Stomach (tissue), 8 donors: ENCODE measurements at regions not wholly inside any gene's neighbourhood (a gene's known extent, or its start where the extent isn't known, plus 50 kb on each side); places are given as distances from the start of the nearest gene placed in this dataset.

ENCODE experiments used
- DNase-seq, 2 donors: peaks; one replicate each; pipeline versions ENCODE4 v3.0.0 to v3.0.0-alpha.2; 2013 to 2019
- H3K27ac ChIP-seq, 5 donors: fragments of 200-600 bp in 4 of 5; sonication (generic) in 4 of 5; one replicate each; pipeline ENCODE4 v1.5.1; 2013 to 2019; ENCODE audit warnings: mild to moderate bottlenecking in 1 of 5, moderate library complexity in 1 of 5
- H3K27me3 ChIP-seq, 3 donors: fragments of 200-600 bp; sonication (generic); one replicate each; pipeline ENCODE4 v1.5.1; 2017 to 2019; ENCODE audit warnings: mixed run types in 1 of 3
- H3K36me3 ChIP-seq, 4 donors: fragments of 200-600 bp; sonication (generic); 1 replicate in 3 of 4; 2 replicates in 1 of 4; pipeline ENCODE4 v1.5.1; 2016 to 2019
- H3K4me1 ChIP-seq, 4 donors: fragments of 200-600 bp; sonication (generic); one replicate each; pipeline ENCODE4 v1.5.1; 2016 to 2019
- H3K4me3 ChIP-seq, 4 donors: fragments of 200-600 bp; sonication (generic) in 3 of 4; one replicate each; pipeline ENCODE4 v1.5.1; 2016 to 2019; ENCODE audit warnings: mild to moderate bottlenecking in 1 of 4
- H3K9me3 ChIP-seq, 4 donors: fragments of 200-600 bp; sonication (generic); one replicate each; pipeline ENCODE4 v1.5.1; 2016 to 2019
- EP300 ChIP-seq: sonication (generic); formaldehyde crosslinking; IDR thresholded peaks from one replicate; pipeline ENCODE4 v1.6.1; 2017; ENCODE audit warnings: antibody characterized with exemption
- POLR2A ChIP-seq, 4 donors: fragments of 450-650 bp; IDR thresholded peaks; one replicate each; pipeline ENCODE4 v1.6.1; 2016; ENCODE audit warnings: antibody characterized with exemption in 4 of 4, control low read depth in 2 of 4, mild to moderate bottlenecking in 1 of 4, moderate library complexity in 1 of 4
- POLR2AphosphoS5 ChIP-seq, 3 donors: sonication (generic); formaldehyde crosslinking; IDR thresholded peaks; one replicate each; pipeline ENCODE4 v1.6.1; 2016; ENCODE audit warnings: antibody characterized with exemption in 3 of 3
- WGBS, 5 donors: extraction: QIAGEN DNeasy Blood & Tissue Kit in 3 of 5; methylation state at CpG; one replicate each; pipeline versions ENCODE4 v1.1.5 to v1.1.7; 2013 to 2018; 5-methylcytosine and 5-hydroxymethylcytosine counted together
- intact Hi-C: fragments of 100-400 bp; cut with DNase I; formaldehyde crosslinking; loops from one replicate; pipeline ENCODE4 v1.15.1; 2023; ENCODE audit warnings: low total_unique reads
- TF ChIP-seq, protein P1 (sequence below), 7 experiments: fragments of 450-650 bp in 4 of 7; fragments of 200-600 bp in 3 of 7; sonication (generic) in 3 of 7; IDR thresholded peaks; one replicate each; pipeline ENCODE4 v1.5.1; 2016 to 2019; ENCODE audit warnings: antibody characterized with exemption in 7 of 7, control low read depth in 2 of 7, mild to moderate bottlenecking in 1 of 7
- donor health status: healthy with polysubstance abuse.
- donor health status: Bipolar disorder and iron deficiency.
- donor health status: healthy.

DNA sequence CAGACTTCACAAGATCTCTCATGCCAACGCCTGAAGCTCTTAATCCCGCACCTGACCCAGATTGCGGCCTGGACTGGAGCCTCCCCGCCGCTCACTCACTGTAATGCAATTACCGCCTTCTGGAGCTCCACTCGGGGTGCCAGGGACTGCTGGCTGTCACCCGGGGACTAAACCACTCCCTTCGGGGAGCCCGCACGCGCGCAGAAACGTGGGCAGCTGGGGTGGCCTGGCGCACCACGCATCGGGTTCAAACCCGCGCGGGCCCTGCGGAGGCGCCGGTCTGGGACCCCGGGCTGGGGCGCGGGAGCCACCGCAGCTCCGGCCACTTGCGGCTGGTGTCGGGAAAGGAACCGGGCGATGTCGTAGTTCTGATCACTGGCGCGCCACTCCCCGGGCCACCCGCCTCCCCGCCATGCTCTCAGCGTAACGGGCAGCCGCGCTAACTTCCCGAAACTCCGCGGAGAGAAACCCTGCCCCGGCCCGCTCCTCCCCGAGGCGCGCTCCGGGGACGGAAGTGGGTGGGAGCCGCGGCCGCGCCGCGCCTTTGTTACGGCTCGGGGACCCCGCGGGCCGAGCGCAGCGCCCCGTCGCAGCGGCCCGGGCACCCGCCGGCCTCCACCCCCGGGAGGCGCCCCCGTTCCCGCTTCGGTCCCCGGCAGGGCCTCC lies 100.3 kb upstream of the SVIL start:
- H3K36me3 ChIP-seq = no peaks in the 10 kb centered on the region
- H3K4me1 ChIP-seq = peaks cover 5 to 54% (median 35%) of the 10 kb centered on the region in 4 donors
- H3K4me3 ChIP-seq = peak overlapping the region; percentile 82 to 93 (median 87)
- TF ChIP-seq, protein P1, sequence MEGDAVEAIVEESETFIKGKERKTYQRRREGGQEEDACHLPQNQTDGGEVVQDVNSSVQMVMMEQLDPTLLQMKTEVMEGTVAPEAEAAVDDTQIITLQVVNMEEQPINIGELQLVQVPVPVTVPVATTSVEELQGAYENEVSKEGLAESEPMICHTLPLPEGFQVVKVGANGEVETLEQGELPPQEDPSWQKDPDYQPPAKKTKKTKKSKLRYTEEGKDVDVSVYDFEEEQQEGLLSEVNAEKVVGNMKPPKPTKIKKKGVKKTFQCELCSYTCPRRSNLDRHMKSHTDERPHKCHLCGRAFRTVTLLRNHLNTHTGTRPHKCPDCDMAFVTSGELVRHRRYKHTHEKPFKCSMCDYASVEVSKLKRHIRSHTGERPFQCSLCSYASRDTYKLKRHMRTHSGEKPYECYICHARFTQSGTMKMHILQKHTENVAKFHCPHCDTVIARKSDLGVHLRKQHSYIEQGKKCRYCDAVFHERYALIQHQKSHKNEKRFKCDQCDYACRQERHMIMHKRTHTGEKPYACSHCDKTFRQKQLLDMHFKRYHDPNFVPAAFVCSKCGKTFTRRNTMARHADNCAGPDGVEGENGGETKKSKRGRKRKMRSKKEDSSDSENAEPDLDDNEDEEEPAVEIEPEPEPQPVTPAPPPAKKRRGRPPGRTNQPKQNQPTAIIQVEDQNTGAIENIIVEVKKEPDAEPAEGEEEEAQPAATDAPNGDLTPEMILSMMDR (IDR thresholded peaks at IDR 0.05) = no peak
- no peak for TF ChIP-seq POLR2AphosphoS5 (IDR thresholded peaks at IDR 0.05)
- TF ChIP-seq POLR2A (IDR thresholded peaks at IDR 0.05) = no peak
- TF ChIP-seq EP300 = no peak
- H3K9me3 ChIP-seq = no peaks in the 10 kb centered on the region
- intact Hi-C loops = loop anchor here (10.0 kb wide), 1 partner anchor 140 kb away; no protein-coding TSS in a partner anchor
- peak overlapping the region; percentile 86 to 99 (median 96) for H3K27ac ChIP-seq
- peak; percentile 61 to 84 for DNase-seq
- WGBS, 5 donors = 1% methylated on average over 20 to 77 of the region's 77 CpGs
- H3K27me3 ChIP-seq = no peaks in the 10 kb centered on the region

DNA sequence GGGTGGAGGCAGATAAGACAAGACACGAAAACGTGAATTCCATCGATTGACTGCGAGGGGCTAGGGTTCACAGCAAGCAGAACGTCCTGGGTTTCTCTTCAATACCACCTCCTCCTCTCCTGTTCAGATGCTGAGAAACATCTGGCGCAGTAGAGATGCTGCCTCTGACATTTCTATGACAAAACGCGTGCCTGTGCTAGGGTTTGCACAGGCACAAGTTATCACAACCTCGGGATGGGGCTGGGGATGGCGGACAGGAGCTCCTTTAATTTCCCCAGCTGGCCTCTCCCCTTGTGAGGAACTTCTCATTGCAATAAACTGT lies 99.8 kb upstream of the SVIL start:
- DNase-seq = no peak
- Histone ChIP-seq H3K36me3 (no peaks in the 10 kb centered on the region), H3K4me3 (peak overlapping the region; percentile 82 to 93 (median 87)), H3K4me1 (peaks cover 5 to 59% (median 35%) of the 10 kb centered on the region in 4 donors), H3K27me3 (no peaks in the 10 kb centered on the region), H3K27ac (peak overlapping the region; percentile 86 to 99 (median 96)), H3K9me3 (no peaks in the 10 kb centered on the region)
- 26 to 41% (median 33%) methylated on average over 10 of the region's 10 CpGs for WGBS, 5 donors
- TF ChIP-seq POLR2AphosphoS5 (IDR thresholded peaks at IDR 0.05) (no peak), POLR2A (IDR thresholded peaks at IDR 0.05) (no peak), EP300 (no peak)
- TF ChIP-seq, protein P1 (IDR thresholded peaks at IDR 0.05) = no peak
- intact Hi-C loops = loop anchor here (10.0 kb wide), 1 partner anchor 140 kb away; no protein-coding TSS in a partner anchor

DNA sequence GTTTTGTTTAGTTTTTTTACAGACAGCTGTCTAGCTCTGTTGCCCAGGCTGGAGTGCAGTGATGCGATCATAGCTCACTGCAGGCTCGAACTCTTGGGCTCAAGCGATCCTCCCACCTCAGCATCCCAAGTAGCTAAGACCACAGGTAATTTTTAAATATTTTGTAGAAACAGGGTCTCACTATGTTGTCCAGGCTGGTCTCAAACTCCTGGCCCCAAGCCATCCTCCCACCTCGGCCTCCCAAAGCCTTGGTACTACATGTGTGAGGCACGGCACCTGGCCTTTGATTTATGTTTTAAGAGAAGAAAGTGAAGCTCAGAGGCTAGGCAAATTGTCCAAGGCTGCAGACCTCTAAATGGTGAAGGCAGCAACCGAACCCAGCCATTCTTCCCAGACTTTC lies 98.6 kb upstream of the SVIL start:
- Histone ChIP-seq H3K36me3 (no peaks in the 10 kb centered on the region), H3K27me3 (no peaks in the 10 kb centered on the region), H3K4me3 (peak overlapping the region; percentile 82 to 93 (median 87)), H3K27ac (peak overlapping the region in 3 of 5 donors; percentile 90 to 99 (median 99)), H3K9me3 (no peaks in the 10 kb centered on the region), H3K4me1 (peaks cover 5 to 68% (median 38%) of the 10 kb centered on the region in 4 donors)
- no peak for DNase-seq
- WGBS, 5 donors = 76 to 90% (median 82%) methylated on average over 6 of the region's 6 CpGs
- TF ChIP-seq, protein P1 (IDR thresholded peaks at IDR 0.05) = no peak
- TF ChIP-seq POLR2A (IDR thresholded peaks at IDR 0.05) = no peak
- TF ChIP-seq EP300 = no peak
- TF ChIP-seq POLR2AphosphoS5 (IDR thresholded peaks at IDR 0.05) = no peak
- intact Hi-C loops = loop anchor here (10.0 kb wide), 1 partner anchor 139 kb away; no protein-coding TSS in a partner anchor

DNA sequence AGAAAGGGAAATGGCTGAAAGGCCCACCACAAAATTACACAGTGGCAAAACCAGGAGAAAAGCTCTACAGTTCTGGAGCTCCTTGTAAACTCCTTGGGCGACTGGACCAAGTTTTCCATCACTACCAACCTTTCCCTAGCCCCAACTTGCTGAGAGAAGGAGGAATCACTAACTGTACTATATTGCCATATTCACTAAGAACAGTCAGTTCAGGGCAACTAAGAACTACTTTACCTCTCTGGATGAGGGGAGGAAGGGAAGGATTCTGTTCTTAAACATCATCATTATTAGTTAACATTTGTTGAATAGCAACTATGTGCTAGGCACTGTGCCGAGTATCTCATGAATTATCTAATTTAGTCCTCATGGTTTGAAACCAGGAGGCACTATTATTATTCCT lies 98.1 kb upstream of the SVIL start:
- TF ChIP-seq EP300 (no peak), POLR2AphosphoS5 (IDR thresholded peaks at IDR 0.05) (no peak), POLR2A (IDR thresholded peaks at IDR 0.05) (no peak)
- TF ChIP-seq, protein P1 (IDR thresholded peaks at IDR 0.05) = no peak
- H3K4me1 ChIP-seq = peaks cover 5 to 72% (median 42%) of the 10 kb centered on the region in 4 donors
- H3K27me3 ChIP-seq = no peaks in the 10 kb centered on the region
- DNase-seq = no peak
- intact Hi-C loops = loop anchor here (10.0 kb wide), 1 partner anchor 138 kb away; no protein-coding TSS in a partner anchor
- no peaks in the 10 kb centered on the region for H3K36me3 ChIP-seq
- peak overlapping the region in 3 of 5 donors; percentile 90 to 99 (median 99) for H3K27ac ChIP-seq
- peak overlapping the region in 3 of 4 donors; percentile 82 to 93 (median 90) for H3K4me3 ChIP-seq
- no peaks in the 10 kb centered on the region for H3K9me3 ChIP-seq
- WGBS, 5 donors = 84 to 93% (median 89%) methylated on average over 2 of the region's 2 CpGs
